GM19467 (cell line): ENCODE measurements at regions not wholly inside any gene's neighbourhood (a gene's known extent, or its start where the extent isn't known, plus 50 kb on each side); places are given as distances from the start of the nearest gene placed in this dataset.
"Not testable (repeated sequence)": the region's sequence is repeated elsewhere in the genome, so short reads cannot be mapped to it uniquely, and the experiment has no call there.

Source experiments
- ATAC-seq: cut with Tn5 transposase; IDR thresholded peaks from one replicate; pipeline ENCODE4 v1.9.1; 2021; ENCODE audit warnings: mild to moderate bottlenecking, moderate library complexity; ENCODE audit not compliant: unreplicated experiment

GRCh38 chr21:25273959-25274358 lies 333.3 kb downstream of the MRPL39 start:
- no peak for ATAC-seq

- no peak for ATAC-seq
Measured at GRCh38 chr21:25254491-25255174, 352.6 kb downstream of the MRPL39 start.

DNA sequence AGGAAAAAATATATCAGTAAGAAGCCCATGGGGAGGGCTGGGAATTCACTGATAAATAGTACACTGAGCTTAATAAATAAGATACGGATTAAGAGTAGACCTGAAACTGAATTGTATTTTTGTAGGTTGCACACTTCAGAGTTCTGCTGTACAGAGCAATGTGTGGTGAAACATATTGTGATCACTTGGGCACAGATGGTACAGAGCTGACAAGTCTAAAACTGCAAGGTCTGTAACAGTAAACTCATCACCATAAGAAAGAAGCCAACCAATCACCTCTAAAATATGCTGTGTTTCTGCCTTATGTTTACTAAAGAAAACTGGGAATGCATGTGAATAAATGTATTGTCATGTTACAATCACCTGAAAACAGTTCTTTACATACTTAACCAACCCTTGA lies 360.7 kb downstream of the MRPL39 start:
- no peak for ATAC-seq

DNA sequence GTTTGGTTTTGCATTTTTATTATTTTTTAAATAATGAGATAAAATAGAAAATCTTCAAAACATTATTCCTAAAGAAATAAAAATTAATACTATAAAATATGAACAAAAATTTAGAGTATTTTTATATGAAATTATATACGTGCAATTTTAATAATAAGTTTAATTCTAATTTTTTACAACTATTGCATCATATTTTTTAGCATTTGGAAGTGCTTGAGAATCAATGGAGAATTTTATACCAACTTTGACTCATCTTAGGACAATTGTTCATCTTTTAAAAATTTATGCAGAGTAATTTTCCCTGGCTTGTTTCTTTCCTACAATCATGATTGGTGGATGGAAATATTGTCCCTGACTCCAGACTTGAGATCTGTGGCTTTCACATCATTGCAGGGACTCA lies 362.5 kb downstream of the MRPL39 start:
- ATAC-seq: no peak

GRCh38 chr21:25243808-25244207 lies 363.5 kb downstream of the MRPL39 start:
- ATAC-seq: no peak

DNA sequence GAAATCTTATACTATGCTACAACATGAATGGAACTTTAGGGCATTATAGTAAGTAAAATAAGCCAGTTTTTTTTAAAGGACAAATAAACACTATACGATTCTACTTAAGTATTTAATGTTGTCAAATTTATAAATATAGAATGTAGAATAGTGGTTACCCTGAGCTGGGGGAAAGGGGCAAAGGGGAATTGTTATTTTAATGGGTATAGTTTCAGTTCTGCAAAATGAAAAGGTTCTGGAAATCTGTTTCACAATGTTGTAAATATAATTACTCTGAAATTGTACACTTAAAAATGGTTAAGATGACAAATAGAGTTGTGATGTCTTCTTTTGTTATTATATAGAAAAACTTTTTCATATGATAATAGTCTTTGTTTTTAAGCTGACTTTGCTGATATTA lies 366.3 kb downstream of the MRPL39 start:
- no peak for ATAC-seq

DNA sequence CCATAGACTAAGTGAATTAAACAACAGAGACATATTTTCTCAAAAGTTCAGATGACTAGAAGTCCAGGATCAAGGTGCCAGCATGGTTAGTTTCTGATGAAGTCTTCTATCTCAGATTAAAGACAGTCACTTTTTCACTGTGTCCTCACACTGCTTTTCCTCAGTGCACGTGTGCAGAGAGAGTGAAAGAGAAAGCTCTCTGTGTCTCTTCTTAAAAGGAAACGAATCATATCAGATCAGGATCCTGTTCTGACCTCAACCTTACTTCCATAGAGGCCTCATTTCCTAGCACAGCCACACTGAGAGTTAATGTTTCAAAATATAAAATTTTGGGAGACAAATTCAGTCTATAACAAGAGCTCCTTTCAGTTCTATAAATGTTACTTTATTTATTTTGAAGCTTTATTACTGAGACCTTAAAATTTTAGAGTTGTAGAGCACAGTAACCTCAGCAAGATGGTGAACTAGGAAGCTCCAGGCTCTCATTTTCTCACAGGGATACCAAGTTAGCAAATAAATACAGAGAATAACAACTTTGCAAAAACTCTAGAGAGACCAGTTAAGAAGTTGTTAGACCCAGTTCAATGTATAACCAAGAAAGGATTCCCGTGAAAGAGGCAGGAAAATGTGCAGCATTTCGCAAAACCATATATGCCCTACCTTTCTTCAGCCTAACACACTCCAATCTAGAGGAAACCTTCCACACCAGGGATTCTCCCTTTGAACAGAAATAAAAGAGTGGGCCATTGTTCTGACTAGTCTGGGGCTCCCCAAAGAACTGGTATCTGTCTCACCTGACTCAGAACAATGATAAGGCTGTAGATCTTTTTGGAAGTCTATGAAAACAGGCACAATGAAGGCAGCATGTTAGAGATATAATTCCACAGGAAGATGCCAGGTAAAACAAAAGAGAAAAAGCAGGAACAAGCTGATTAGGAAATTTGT lies 372.2 kb downstream of the MRPL39 start:
- peak; percentile 98 for ATAC-seq

DNA sequence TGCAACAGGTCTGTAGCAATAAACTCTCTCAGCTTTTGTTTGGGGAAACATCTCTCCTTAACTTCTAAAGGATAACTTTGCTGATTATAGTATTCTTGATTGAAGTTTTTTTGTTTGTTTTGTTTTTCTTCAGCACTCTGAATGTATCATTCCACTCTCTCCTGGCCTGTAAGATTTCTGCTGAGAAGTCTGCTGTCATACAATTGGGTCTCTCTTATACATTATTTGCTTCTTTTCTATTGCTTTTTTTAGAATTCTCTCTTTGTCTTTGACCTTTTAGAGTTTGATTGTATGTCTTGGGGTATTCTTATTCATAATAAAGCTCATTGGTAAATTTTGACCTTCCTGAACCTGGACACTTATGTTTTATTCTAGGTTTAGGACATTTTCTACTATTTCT lies 386.3 kb downstream of the MRPL39 start:
- no peak for ATAC-seq

- no peak for ATAC-seq
Measured at GRCh38 chr21:25220169-25220568, 387.1 kb downstream of the MRPL39 start.

DNA sequence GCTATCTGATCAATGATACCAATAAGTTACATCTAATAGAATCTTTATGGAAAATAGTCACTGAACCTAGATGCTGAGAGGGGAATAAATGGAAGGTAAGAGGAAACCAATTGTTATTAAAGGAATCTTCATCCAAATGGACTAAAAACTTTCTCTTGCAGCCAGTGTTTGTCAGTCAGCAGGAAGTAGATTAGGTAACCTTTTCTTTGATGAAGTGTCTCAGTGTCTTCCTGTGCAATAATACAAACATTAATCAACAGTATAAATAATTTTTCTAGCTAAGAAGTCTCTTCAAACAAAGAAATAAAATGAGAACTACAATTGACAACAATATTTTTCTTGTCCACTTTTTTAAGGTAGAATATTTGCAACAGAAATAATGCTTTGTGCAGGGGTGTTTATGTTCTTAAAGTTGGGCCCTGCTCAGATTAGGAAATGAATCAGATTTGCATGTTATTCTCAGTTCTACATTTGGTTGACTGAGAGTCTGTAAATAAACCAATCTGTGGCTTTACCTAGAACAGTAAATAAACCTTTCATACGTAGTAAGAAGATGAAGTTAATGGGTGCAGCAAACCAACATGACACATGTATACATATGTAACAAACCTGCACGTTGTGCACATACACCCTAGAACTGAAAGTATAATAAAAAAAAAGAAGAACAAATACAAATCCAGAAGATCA lies 391.4 kb downstream of the MRPL39 start:
- peak; percentile 90 for ATAC-seq

- ATAC-seq: no peak
Measured at GRCh38 chr21:25214676-25215075, 392.6 kb downstream of the MRPL39 start.

DNA sequence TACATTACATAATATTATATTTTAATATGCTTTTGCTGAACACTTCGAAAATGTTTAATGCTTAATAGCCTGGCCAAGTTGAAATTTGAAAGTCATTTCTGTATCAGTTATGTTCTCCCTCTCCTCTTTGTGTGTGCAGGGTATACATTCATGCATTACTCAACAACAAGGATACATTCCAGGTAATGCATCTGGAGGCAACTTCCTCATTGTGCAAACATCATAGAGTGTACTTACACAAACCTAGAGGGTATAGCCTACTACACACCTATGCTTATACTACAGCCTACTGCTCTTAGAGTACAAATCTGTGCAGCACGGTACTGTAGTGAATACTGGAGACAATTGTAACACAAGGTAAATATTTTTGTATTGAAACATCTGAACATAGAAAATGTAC lies 407.3 kb downstream of the MRPL39 start:
- ATAC-seq: no peak

DNA sequence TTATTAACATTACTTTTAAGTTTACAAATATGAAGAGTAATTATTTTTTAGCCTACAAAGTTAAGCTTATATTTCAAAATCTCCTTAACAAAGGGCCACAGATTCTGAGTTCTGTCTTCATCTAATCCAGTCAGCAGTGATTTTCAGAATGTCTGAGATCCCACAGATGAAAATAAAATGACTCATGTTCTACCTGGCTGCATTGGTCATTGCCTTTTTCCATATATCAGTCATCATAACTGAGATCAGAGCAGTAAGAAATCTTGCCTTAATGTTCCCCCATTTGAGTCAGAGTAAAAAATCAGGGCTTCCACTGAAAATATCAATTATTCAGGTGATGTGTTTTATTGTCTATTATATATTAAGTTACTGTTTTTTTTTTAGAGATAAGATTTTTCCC lies 416.1 kb downstream of the MRPL39 start:
- peak; percentile 38 for ATAC-seq

DNA sequence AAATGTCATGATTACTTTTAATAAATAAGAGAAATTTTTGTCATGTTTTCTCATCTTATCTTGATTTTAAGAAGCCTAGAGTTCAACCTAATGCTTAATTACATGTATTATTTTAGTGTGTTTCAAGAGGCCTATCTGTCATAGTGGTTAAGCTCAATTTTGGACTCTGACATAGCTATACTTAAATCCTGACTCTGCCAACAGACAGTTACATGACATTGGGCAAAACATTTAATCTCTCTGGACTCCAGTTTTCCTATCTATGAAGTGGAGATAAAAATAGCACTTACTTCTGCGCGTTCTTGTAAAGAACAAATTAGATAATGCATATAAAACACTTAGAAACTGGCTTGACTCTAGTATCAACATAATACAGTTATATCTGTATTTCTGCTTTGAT lies 417.8 kb downstream of the MRPL39 start:
- no peak for ATAC-seq

DNA sequence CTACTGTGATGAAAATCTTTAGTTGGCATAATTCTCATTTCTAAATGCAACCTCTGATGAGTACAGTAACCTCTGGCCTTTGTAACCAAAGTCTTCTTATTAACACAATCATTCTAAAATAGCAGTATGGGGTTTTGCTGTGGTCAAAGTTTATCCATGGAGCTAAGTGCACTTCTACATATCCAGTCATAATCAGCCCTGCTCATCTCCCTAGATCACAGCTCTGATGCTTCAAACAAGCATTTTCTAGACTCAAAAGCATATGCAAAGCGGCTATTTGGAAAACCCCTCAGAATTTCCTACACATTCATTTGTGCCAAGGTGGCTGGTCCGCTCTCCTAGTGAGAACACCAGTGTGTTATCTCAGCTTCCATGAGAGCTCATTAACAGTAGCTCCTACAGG lies 418.6 kb downstream of the MRPL39 start:
- peak; percentile 49 for ATAC-seq

DNA sequence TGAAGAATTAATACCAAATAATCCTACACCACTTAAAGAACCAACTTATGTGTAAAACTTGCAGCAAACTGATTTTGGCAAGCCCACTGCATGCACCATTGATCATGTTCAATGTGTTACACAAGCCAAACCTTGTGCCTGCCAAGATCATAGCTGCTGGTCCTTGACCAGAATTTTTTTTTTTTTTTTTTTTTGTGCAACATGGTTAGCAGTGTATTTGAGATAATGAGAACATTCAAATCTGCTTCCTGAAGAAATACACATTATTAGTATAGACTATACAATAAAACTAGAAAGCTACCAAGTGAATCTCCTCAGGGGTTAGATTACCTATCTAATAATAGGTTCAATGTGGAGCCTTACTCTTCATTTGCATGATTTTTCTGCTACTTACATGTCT lies 421.0 kb downstream of the MRPL39 start:
- ATAC-seq: peak; percentile 50

DNA sequence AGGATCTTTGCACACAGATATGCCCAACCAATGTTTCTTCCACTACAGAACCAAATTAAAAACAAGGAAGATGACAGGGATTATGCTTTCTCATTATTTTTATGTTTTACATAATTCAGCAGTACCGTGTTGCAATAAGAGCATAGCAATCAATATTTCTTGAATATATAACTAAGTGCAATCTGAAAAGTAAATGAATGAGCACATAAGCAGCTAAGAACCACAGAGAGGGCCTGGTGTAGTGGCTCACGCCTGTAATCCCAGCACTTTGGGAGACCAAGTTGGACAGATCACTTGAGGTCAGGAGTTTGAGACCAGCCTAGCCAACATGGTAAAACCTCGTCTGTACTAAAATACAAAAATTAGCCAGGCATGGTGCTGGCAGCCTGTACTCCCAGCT lies 423.7 kb downstream of the MRPL39 start:
- ATAC-seq: no peak

- not testable (repeated sequence) for ATAC-seq
Measured at GRCh38 chr21:25181690-25182089, 425.6 kb downstream of the MRPL39 start.

- ATAC-seq: no peak
Measured at GRCh38 chr21:25179116-25179515, 428.2 kb downstream of the MRPL39 start.

DNA sequence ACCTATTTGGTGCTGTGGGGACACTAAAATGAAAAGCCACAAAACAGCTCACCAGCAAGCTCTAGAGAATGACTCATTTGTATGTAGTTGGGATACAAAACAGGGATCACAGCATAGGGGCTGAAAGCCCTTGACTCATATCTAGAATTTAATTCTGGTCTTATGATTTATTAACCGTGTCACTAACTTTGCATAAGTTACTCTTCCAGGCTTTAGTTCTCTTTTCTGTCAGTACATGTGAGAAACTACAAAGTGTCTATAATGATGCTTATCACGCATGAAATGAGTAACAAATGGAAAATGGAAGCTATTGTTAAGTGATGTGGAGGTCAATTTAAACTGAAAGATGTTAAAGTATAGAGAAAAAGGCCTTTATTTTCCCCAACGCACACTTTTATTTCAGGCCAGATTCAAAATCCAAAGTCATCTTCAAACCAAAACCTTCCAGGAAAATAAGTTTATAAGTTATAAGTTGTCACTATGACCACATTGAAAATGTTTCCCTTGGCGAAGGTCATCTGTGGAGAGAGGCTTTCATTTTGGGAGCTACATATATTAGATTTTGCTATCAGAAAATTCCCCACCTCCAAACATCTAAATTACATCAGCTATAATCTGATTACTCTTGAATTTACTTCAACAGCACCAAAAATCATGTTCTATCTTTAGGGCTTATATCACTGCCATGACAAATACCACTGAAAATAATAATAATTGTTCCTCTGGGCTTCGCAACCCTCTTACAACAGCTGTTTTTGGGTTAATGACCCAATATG lies 430.5 kb downstream of the MRPL39 start:
- peak; percentile 75 for ATAC-seq

DNA sequence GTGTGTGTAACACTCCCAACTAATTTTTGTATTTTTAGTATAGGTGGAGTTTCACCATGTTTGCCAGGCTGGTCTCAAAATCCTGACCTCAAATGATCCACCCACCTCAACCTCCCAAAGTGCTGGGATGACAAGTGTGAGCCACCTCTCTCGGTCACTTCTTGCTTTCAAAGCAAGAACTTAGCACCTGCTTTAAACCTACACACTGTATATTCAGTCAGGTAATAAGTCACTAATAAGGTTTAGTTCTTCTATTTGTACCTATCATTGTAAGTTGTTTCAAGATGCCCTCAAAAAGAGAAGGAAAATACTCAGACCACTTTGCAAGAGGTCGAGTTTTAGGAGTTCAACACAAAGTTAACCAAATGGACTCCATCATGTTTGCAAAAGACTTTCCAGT lies 431.3 kb downstream of the MRPL39 start:
- peak; percentile 63 for ATAC-seq
